ENCODE measurements at regions not wholly inside any gene's neighbourhood (a gene's known extent, or its start where the extent isn't known, plus 50 kb on each side); places are given as distances from the start of the nearest gene placed in this dataset.

- no peak for DNase-seq (ENCODE audit: low spot score)
These were observed 91.0 kb upstream of the CARD18 start for GRCh38 chr11:105230586-105230985.

- DNase-seq (ENCODE audit: low spot score), result no peak
These were observed 90.2 kb upstream of the CARD18 start for GRCh38 chr11:105229761-105230160.

- DNase-seq (ENCODE audit: low spot score), result no peak
These were observed 89.7 kb upstream of the CARD18 start for GRCh38 chr11:105229257-105229656.

GRCh38 chr11:105227363-105227762, 87.8 kb upstream of the CARD18 start:
- no peak for DNase-seq (ENCODE audit: low spot score)

GRCh38 chr11:105226766-105227165, 87.2 kb upstream of the CARD18 start:
- DNase-seq (ENCODE audit: low spot score), result no peak

- no peak for DNase-seq (ENCODE audit: low spot score)
These were observed 86.5 kb upstream of the CARD18 start for GRCh38 chr11:105226091-105226490.

GRCh38 chr11:105224482-105225253, 85.1 kb upstream of the CARD18 start:
- DNase-seq (ENCODE audit: low spot score), result no peak

- no peak for DNase-seq (ENCODE audit: low spot score)
These were observed 80.6 kb upstream of the CARD18 start for GRCh38 chr11:105220121-105220520.

- DNase-seq (ENCODE audit: low spot score), result no peak
These were observed 80.1 kb upstream of the CARD18 start for GRCh38 chr11:105219670-105220069.

- no peak for DNase-seq (ENCODE audit: low spot score)
These were observed 79.7 kb upstream of the CARD18 start for GRCh38 chr11:105219269-105219668.

GRCh38 chr11:105215528-105215927, 76.0 kb upstream of the CARD18 start:
- no peak for DNase-seq (ENCODE audit: low spot score)

GRCh38 chr11:105211806-105212554, 72.4 kb upstream of the CARD18 start:
- no peak for DNase-seq (ENCODE audit: low spot score)

GRCh38 chr11:105208019-105208418, 68.5 kb upstream of the CARD18 start:
- no peak for DNase-seq (ENCODE audit: low spot score)

- DNase-seq (ENCODE audit: low spot score), result peak; percentile 19
These were observed 67.1 kb upstream of the CARD18 start for GRCh38 chr11:105206633-105207032.

GRCh38 chr11:105204636-105205035, 65.1 kb upstream of the CARD18 start:
- DNase-seq (ENCODE audit: low spot score), result no peak

- no peak for DNase-seq (ENCODE audit: low spot score)
These were observed 64.1 kb upstream of the CARD18 start for GRCh38 chr11:105203569-105204240.

- peak; percentile 15 for DNase-seq (ENCODE audit: low spot score)
These were observed 63.4 kb upstream of the CARD18 start for GRCh38 chr11:105202844-105203548.

GRCh38 chr11:105202422-105202821, 62.9 kb upstream of the CARD18 start:
- DNase-seq (ENCODE audit: low spot score), result no peak

- DNase-seq (ENCODE audit: low spot score), result no peak
These were observed 61.6 kb upstream of the CARD18 start for GRCh38 chr11:105201166-105201565.

GRCh38 chr11:105197071-105197815, 57.7 kb upstream of the CARD18 start:
- DNase-seq (ENCODE audit: low spot score), result no peak

- DNase-seq (ENCODE audit: low spot score), result no peak
These were observed 53.7 kb upstream of the CARD18 start for GRCh38 chr11:105193260-105193659.

- DNase-seq (ENCODE audit: low spot score), result no peak
These were observed 52.5 kb upstream of the CARD18 start for GRCh38 chr11:105192115-105192514.
